Breast epithelium (tissue), 4 donors: ENCODE measurements at regions not wholly inside any gene's neighbourhood (a gene's known extent, or its start where the extent isn't known, plus 50 kb on each side); places are given as distances from the start of the nearest gene placed in this dataset.

Experiments used
- DNase-seq, 2 donors: peaks; one replicate each; pipeline ENCODE4 v3.0.0-alpha.2; 2019; ENCODE audit warnings: low spot score in 2 of 2
- H3K27ac ChIP-seq, 2 donors: fragments of 200-600 bp; sonication (generic) in 1 of 2; one replicate each; pipeline ENCODE4 v1.5.1; 2016 to 2019; ENCODE audit warnings: mild to moderate bottlenecking in 1 of 2
- H3K27me3 ChIP-seq, 2 donors: fragments of 200-600 bp; sonication (generic) in 1 of 2; one replicate each; pipeline versions ENCODE4 v1.5.1 to v1.6.0; 2017 to 2019; ENCODE audit warnings: control low read depth in 1 of 2, mild to moderate bottlenecking in 1 of 2
- H3K36me3 ChIP-seq: fragments of 200-600 bp; one replicate; pipeline ENCODE4 v1.5.1; 2019
- H3K4me1 ChIP-seq, 2 donors: fragments of 200-600 bp; sonication (generic); one replicate each; pipeline ENCODE4 v1.5.1; 2016 to 2019; ENCODE audit warnings: control low read depth in 1 of 2
- H3K4me3 ChIP-seq, 3 donors: fragments of 200-600 bp; sonication (generic); 1 replicate in 2 of 3; 2 replicates in 1 of 3; pipeline ENCODE4 v1.5.1; 2016 to 2019; ENCODE audit warnings: mild to moderate bottlenecking in 3 of 3, moderate library complexity in 2 of 3
- H3K9me3 ChIP-seq, 2 donors: fragments of 200-600 bp; sonication (generic) in 1 of 2; one replicate each; pipeline ENCODE4 v1.5.1; 2016 to 2019; ENCODE audit warnings: control low read depth in 1 of 2
- CTCF ChIP-seq, 3 donors: fragments of 450-650 bp; IDR thresholded peaks; one replicate each; pipeline ENCODE4 v1.5.1; 2016 to 2017; ENCODE audit warnings: antibody characterized with exemption in 3 of 3, mild to moderate bottlenecking in 3 of 3, moderate library complexity in 3 of 3
- POLR2A ChIP-seq: fragments of 450-650 bp; IDR thresholded peaks from one replicate; pipeline ENCODE4 v1.6.1; 2016; ENCODE audit warnings: antibody characterized with exemption, mild to moderate bottlenecking, moderate library complexity
- POLR2AphosphoS5 ChIP-seq, 3 donors: sonication (generic); formaldehyde crosslinking; IDR thresholded peaks; one replicate each; pipeline ENCODE4 v1.6.1; 2017; ENCODE audit warnings: antibody characterized with exemption in 3 of 3
- intact Hi-C: fragments of 100-400 bp; cut with DNase I; formaldehyde crosslinking; loops from one replicate; pipeline ENCODE4 v1.15.1; 2023; ENCODE audit warnings: low total_unique reads

DNA sequence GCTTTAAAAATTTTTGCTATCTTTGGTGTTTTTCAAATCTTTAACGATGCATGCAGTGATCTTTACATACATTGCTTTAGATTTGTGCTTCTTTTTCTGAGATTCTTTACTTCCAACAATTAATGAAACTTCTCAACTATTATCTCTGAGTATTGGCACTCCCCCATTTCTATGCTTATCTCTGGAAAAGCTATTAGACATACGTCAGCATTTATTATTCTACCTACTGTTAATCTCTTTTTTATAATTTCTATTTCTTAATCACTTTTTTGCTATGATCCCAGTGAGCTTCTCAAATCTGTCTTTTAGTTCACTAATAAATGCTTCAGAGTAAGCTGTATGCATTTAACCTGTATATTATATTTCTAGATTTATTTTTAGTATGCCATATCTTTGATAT lies 264.2 kb upstream of the TFAP2D start:
- no peak for DNase-seq
- no peak for TF ChIP-seq POLR2A
- no peak for TF ChIP-seq CTCF (IDR thresholded peaks at IDR 0.05)
- TF ChIP-seq POLR2AphosphoS5 (IDR thresholded peaks at IDR 0.05) = no peak
- intact Hi-C loops = no loop called here

DNA sequence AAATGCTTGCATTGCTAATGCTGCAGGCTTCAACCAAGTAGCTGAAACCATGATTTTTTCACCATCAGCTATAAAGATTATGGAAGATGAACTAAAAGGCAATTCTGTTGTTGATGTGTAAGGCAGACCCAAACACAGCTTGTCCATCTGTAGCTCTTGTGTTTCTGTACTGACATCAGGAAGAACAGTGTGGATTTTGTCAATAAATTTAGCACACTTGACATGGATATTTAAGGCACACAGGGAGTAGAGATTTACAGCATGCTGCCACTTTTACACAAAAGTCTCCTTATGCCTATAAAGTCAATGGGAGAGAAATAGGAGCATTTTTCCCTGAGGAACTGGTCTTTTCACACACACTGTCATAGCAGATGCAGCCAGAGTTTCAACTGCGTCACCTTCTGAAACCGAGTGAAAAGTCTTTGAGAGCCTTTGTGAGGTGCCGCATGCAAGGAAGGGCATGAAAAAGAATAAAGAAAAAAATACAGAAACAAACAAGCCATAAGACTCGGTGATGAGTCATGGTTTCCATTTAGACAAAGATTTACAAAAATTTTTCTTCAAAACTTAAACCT lies 261.4 kb upstream of the TFAP2D start:
- no peaks in the 10 kb centered on the region for H3K27me3 ChIP-seq
- no peaks in the 10 kb centered on the region for H3K4me1 ChIP-seq
- DNase-seq = no peak
- H3K36me3 ChIP-seq = no peaks in the 10 kb centered on the region
- no peaks in the 10 kb centered on the region for H3K9me3 ChIP-seq
- intact Hi-C loops = no loop called here
- TF ChIP-seq POLR2A (no peak), POLR2AphosphoS5 (IDR thresholded peaks at IDR 0.05) (no peak), CTCF (IDR thresholded peaks at IDR 0.05) (no peak)
- no peak overlapping the region for H3K4me3 ChIP-seq
- H3K27ac ChIP-seq = no peak overlapping the region

More for the DNA sequence above, 264.2 kb upstream of the TFAP2D start:
- Histone ChIP-seq H3K36me3 (no peaks in the 10 kb centered on the region), H3K4me1 (no peaks in the 10 kb centered on the region), H3K4me3 (no peak overlapping the region), H3K9me3 (no peaks in the 10 kb centered on the region), H3K27me3 (no peaks in the 10 kb centered on the region), H3K27ac (no peak overlapping the region)

- no peak for DNase-seq
- TF ChIP-seq CTCF (IDR thresholded peaks at IDR 0.05) = no peak
- no peak for TF ChIP-seq POLR2AphosphoS5 (IDR thresholded peaks at IDR 0.05)
- TF ChIP-seq POLR2A = no peak
- intact Hi-C loops = no loop called here
These were observed 258.3 kb upstream of the TFAP2D start for GRCh38 chr6:50455029-50455428.

GRCh38 chr6:50457351-50457750 lies 256.0 kb upstream of the TFAP2D start:
- H3K27me3 ChIP-seq = no peaks in the 10 kb centered on the region

More at GRCh38 chr6:50455029-50455428, 258.3 kb upstream of the TFAP2D start:
- Histone ChIP-seq H3K4me3 (no peak overlapping the region), H3K27me3 (no peaks in the 10 kb centered on the region), H3K9me3 (no peaks in the 10 kb centered on the region), H3K36me3 (no peaks in the 10 kb centered on the region), H3K27ac (no peak overlapping the region), H3K4me1 (no peaks in the 10 kb centered on the region)

DNA sequence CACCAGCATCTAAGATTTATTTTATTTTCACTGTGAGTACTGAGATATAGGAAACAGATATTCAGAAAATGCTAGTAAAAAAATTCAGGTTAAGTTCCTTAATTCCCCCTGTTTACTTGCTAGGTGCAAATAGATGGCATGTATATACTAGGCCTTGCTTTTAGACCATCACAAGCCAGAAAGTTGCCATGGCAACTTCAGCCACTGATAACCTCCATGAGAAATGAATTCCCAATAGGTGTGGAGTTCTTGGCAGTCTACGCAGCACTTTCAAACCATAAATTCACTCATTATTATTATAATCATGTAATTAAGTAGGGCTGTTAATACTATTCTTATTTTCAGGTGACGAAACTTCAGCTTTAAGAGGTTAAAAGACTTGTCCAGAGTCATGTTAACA lies 251.6 kb upstream of the TFAP2D start:
- no peaks in the 10 kb centered on the region for H3K4me1 ChIP-seq
- intact Hi-C loops = no loop called here
- TF ChIP-seq POLR2AphosphoS5 (IDR thresholded peaks at IDR 0.05) (no peak), POLR2A (no peak), CTCF (IDR thresholded peaks at IDR 0.05) (no peak)
- no peak for DNase-seq
- H3K27ac ChIP-seq = no peak overlapping the region
- no peak overlapping the region for H3K4me3 ChIP-seq
- H3K27me3 ChIP-seq = no peaks in the 10 kb centered on the region
- H3K36me3 ChIP-seq = no peaks in the 10 kb centered on the region
- no peaks in the 10 kb centered on the region for H3K9me3 ChIP-seq

More at GRCh38 chr6:50457351-50457750, 256.0 kb upstream of the TFAP2D start:
- TF ChIP-seq POLR2AphosphoS5 (IDR thresholded peaks at IDR 0.05) (no peak), POLR2A (no peak), CTCF (IDR thresholded peaks at IDR 0.05) (no peak)
- H3K4me1 ChIP-seq = no peaks in the 10 kb centered on the region
- H3K36me3 ChIP-seq = no peaks in the 10 kb centered on the region
- no peak overlapping the region for H3K4me3 ChIP-seq
- H3K27ac ChIP-seq = no peak overlapping the region
- H3K9me3 ChIP-seq = no peaks in the 10 kb centered on the region
- intact Hi-C loops = no loop called here
- DNase-seq = no peak
